Spleen (tissue), 7 donors: ENCODE measurements at regions not wholly inside any gene's neighbourhood (a gene's known extent, or its start where the extent isn't known, plus 50 kb on each side); places are given as distances from the start of the nearest gene placed in this dataset.

ENCODE experiments used
- CTCF ChIP-seq, 11 experiments: fragments of 200-600 bp in 7 of 11; fragments of 450-650 bp in 4 of 11; sonication (generic) in 4 of 11; IDR thresholded peaks in 8 of 11; conservative IDR thresholded peaks in 3 of 11; 1 replicate in 7 of 11; 2 replicates in 4 of 11; pipeline versions ENCODE4 v1.4.0 to v1.8.0; 2016 to 2021; ENCODE audit warnings: antibody characterized with exemption in 11 of 11, inconsistent platforms in 4 of 11, mild to moderate bottlenecking in 1 of 11
- POLR2A ChIP-seq, 3 donors: fragments of 450-650 bp; IDR thresholded peaks; one replicate each; pipeline ENCODE4 v1.5.1; 2017; ENCODE audit warnings: antibody characterized with exemption in 3 of 3, mild to moderate bottlenecking in 1 of 3
- POLR2AphosphoS5 ChIP-seq, 3 donors: sonication (generic); formaldehyde crosslinking; IDR thresholded peaks; one replicate each; pipeline ENCODE4 v1.5.1; 2017; ENCODE audit warnings: antibody characterized with exemption in 3 of 3
- donor health status: DM: no; HTN: no; CAD: no; lungs with moderate emphysema.
- donor health status: DM: no; HTN: no; CAD: no.
- donor health status: DM: no; HTN: no; CAD: no.

GRCh38 chr15:47188758-47189507 is 528.4 kb upstream of the SEMA6D start:
- TF ChIP-seq POLR2A (IDR thresholded peaks at IDR 0.05) (no peak), CTCF (IDR thresholded peaks at IDR 0.05 in 8 of 11, conservative IDR thresholded peaks at IDR 0.05 in 3 of 11) (no peak), POLR2AphosphoS5 (IDR thresholded peaks at IDR 0.05) (no peak)
